CD14-positive monocyte (primary cell): ENCODE measurements at regions not wholly inside any gene's neighbourhood (a gene's known extent, or its start where the extent isn't known, plus 50 kb on each side); places are given as distances from the start of the nearest gene placed in this dataset.

Experiments used
- DNase-seq, 3 donors: peaks; one replicate each; pipeline ENCODE4 v3.0.0-alpha.2; 2011 to 2022
- H2AFZ ChIP-seq: 2 replicates; pipeline ENCODE4 v1.6.0; 2012; ENCODE audit warnings: mild to moderate bottlenecking, low read depth, low read length, inconsistent platforms; ENCODE audit not compliant: insufficient read depth, poor library complexity, severe bottlenecking
- H3K27ac ChIP-seq, 2 donors: 1 replicate in 1 of 2; 2 replicates in 1 of 2; pipeline ENCODE4 v1.5.1; 2012 to 2013; ENCODE audit warnings: low read length in 2 of 2, control low read depth in 1 of 2, inconsistent platforms in 1 of 2, low read depth in 1 of 2, mild to moderate bottlenecking in 1 of 2
- H3K27me3 ChIP-seq, 2 donors: one replicate each; pipeline versions ENCODE4 v1.6.0 to v1.6.1; 2011 to 2013; ENCODE audit warnings: low read length in 2 of 2; ENCODE audit not compliant: control insufficient read depth in 2 of 2, insufficient read depth in 2 of 2
- H3K36me3 ChIP-seq, 2 donors: replicated peaks in 1 of 2; 1 replicate in 1 of 2; 2 replicates in 1 of 2; pipeline versions ENCODE4 v1.5.1 to v1.6.1; 2012 to 2013; ENCODE audit warnings: low read length in 2 of 2, control low read depth in 1 of 2, inconsistent platforms in 1 of 2, mild to moderate bottlenecking in 1 of 2; ENCODE audit not compliant: insufficient read depth in 2 of 2, control insufficient read depth in 1 of 2
- H3K4me1 ChIP-seq, 2 donors: 1 replicate in 1 of 2; 2 replicates in 1 of 2; pipeline versions ENCODE4 v1.5.1 to v1.6.1; 2012 to 2013; ENCODE audit warnings: low read length in 2 of 2, control low read depth in 1 of 2, inconsistent platforms in 1 of 2, mild to moderate bottlenecking in 1 of 2, moderate library complexity in 1 of 2; ENCODE audit not compliant: insufficient read depth in 2 of 2, control insufficient read depth in 1 of 2
- H3K4me2 ChIP-seq: replicated peaks from 2 replicates; pipeline ENCODE3; 2012; ENCODE audit warnings: low read length, moderate library complexity, mild to moderate bottlenecking; ENCODE audit not compliant: poor library complexity, severe bottlenecking; ENCODE audit errors: extremely low read depth
- H3K4me3 ChIP-seq, 3 experiments: fragments of 200-600 bp in 1 of 3; sonication (generic) in 1 of 3; replicated peaks in 1 of 3; 1 replicate in 2 of 3; 2 replicates in 1 of 3; pipeline ENCODE4 v1.5.1; 2011 to 2013; ENCODE audit warnings: low read length in 3 of 3, mild to moderate bottlenecking in 3 of 3, control low read depth in 2 of 3, low read depth in 2 of 3, inconsistent platforms in 1 of 3, moderate library complexity in 1 of 3
- H3K79me2 ChIP-seq: 2 replicates; pipeline ENCODE4 v1.6.0; 2012; ENCODE audit warnings: mild to moderate bottlenecking, control low read depth, inconsistent platforms, low read length, moderate library complexity; ENCODE audit not compliant: insufficient read depth
- H3K9ac ChIP-seq: 2 replicates; pipeline ENCODE4 v1.6.0; 2017; ENCODE audit warnings: low read length, mild to moderate bottlenecking; ENCODE audit not compliant: insufficient read depth, poor library complexity, severe bottlenecking
- H3K9me3 ChIP-seq, 2 donors: replicated peaks in 1 of 2; 1 replicate in 1 of 2; 2 replicates in 1 of 2; pipeline versions ENCODE4 v1.5.1 to v1.6.1; 2012 to 2013; ENCODE audit warnings: low read length in 2 of 2, control low read depth in 1 of 2; ENCODE audit not compliant: control insufficient read depth in 1 of 2, insufficient read depth in 1 of 2
- H4K20me1 ChIP-seq: 2 replicates; pipeline ENCODE4 v1.6.0; 2012; ENCODE audit warnings: mild to moderate bottlenecking, low read length, control low read depth, moderate library complexity; ENCODE audit not compliant: insufficient read depth
- H3K27ac Mint-ChIP-seq, 7 donors: one replicate each; pipeline ENCODE4 v1.8.0; 2020; ENCODE audit warnings: mild to moderate bottlenecking in 7 of 7, mixed read lengths in 7 of 7, moderate library complexity in 6 of 7, inconsistent platforms in 2 of 7
- H3K27me3 Mint-ChIP-seq, 3 donors: one replicate each; pipeline ENCODE4 v1.8.0; 2021 to 2022; ENCODE audit warnings: low read depth in 3 of 3, mild to moderate bottlenecking in 3 of 3, mixed read lengths in 3 of 3, moderate library complexity in 3 of 3, inconsistent platforms in 1 of 3
- H3K36me3 Mint-ChIP-seq, 2 donors: one replicate each; pipeline ENCODE4 v1.8.0; 2020; ENCODE audit warnings: mixed read lengths in 2 of 2, inconsistent platforms in 1 of 2, mild to moderate bottlenecking in 1 of 2
- H3K4me1 Mint-ChIP-seq: one replicate; pipeline ENCODE4 v1.8.0; 2020; ENCODE audit warnings: mild to moderate bottlenecking, mixed read lengths
- H3K4me3 Mint-ChIP-seq, 2 donors: one replicate each; pipeline ENCODE4 v1.8.0; 2020; ENCODE audit warnings: mild to moderate bottlenecking in 2 of 2, mixed read lengths in 2 of 2, moderate library complexity in 1 of 2
- H3K9me3 Mint-ChIP-seq, 7 donors: one replicate each; pipeline ENCODE4 v1.8.0; 2020 to 2022; ENCODE audit warnings: mixed read lengths in 7 of 7, mild to moderate bottlenecking in 6 of 7, moderate library complexity in 6 of 7, inconsistent platforms in 2 of 7
- WGBS: methylation state at CpG from one replicate; pipeline ENCODE4 v1.1.5; 2013; ENCODE audit warnings: missing lambda C conversion rate; ENCODE audit not compliant: insufficient coverage; 5-methylcytosine and 5-hydroxymethylcytosine counted together
- intact Hi-C, 2 donors: fragments of 100-400 bp; cut with micrococcal nuclease; formaldehyde crosslinking; loops; one replicate each; pipeline versions ENCODE4 v1.15.0 to v1.15.1; 2023
- TF ChIP-seq, protein P1 (sequence below): fragments of 200-600 bp; IDR thresholded peaks from one replicate; pipeline ENCODE4 v1.8.0; 2022; ENCODE audit warnings: antibody characterized with exemption, mild to moderate bottlenecking

GRCh38 chr15:97837896-97838295 lies 122.6 kb upstream of the ARRDC4 start:
- H4K20me1 ChIP-seq: no peaks in the 10 kb centered on the region
- no peaks in the 10 kb centered on the region for H3K79me2 ChIP-seq
- WGBS: 82% methylated on average over 3 of the region's 5 CpGs
- H3K27ac Mint-ChIP-seq: peak overlapping the region in 1 of 7 donors; percentile 16
- no peaks in the 10 kb centered on the region for H3K36me3 Mint-ChIP-seq
- H3K4me1 Mint-ChIP-seq: no peaks in the 10 kb centered on the region
- peaks cover 0 to 3% (median 0%) of the 10 kb centered on the region in 3 donors for H3K27me3 Mint-ChIP-seq
- intact Hi-C loops: no loop called here
- no peaks in the 10 kb centered on the region for H3K36me3 ChIP-seq
- TF ChIP-seq, protein P1, sequence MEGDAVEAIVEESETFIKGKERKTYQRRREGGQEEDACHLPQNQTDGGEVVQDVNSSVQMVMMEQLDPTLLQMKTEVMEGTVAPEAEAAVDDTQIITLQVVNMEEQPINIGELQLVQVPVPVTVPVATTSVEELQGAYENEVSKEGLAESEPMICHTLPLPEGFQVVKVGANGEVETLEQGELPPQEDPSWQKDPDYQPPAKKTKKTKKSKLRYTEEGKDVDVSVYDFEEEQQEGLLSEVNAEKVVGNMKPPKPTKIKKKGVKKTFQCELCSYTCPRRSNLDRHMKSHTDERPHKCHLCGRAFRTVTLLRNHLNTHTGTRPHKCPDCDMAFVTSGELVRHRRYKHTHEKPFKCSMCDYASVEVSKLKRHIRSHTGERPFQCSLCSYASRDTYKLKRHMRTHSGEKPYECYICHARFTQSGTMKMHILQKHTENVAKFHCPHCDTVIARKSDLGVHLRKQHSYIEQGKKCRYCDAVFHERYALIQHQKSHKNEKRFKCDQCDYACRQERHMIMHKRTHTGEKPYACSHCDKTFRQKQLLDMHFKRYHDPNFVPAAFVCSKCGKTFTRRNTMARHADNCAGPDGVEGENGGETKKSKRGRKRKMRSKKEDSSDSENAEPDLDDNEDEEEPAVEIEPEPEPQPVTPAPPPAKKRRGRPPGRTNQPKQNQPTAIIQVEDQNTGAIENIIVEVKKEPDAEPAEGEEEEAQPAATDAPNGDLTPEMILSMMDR: no peak
- no peak overlapping the region for H3K9ac ChIP-seq
- no peak for DNase-seq
- H2AFZ ChIP-seq: no peak overlapping the region
- no peak overlapping the region for H3K4me2 ChIP-seq
- H3K4me3 ChIP-seq: no peak overlapping the region
- H3K9me3 Mint-ChIP-seq: peaks cover 0 to 7% (median 4%) of the 10 kb centered on the region in 7 donors
- no peak overlapping the region for H3K4me3 Mint-ChIP-seq
- no peaks in the 10 kb centered on the region for H3K4me1 ChIP-seq
- H3K27ac ChIP-seq: no peak overlapping the region
- H3K27me3 ChIP-seq: no peaks in the 10 kb centered on the region
- H3K9me3 ChIP-seq: peaks cover 0 to 3% of the 10 kb centered on the region in 2 donors

DNA sequence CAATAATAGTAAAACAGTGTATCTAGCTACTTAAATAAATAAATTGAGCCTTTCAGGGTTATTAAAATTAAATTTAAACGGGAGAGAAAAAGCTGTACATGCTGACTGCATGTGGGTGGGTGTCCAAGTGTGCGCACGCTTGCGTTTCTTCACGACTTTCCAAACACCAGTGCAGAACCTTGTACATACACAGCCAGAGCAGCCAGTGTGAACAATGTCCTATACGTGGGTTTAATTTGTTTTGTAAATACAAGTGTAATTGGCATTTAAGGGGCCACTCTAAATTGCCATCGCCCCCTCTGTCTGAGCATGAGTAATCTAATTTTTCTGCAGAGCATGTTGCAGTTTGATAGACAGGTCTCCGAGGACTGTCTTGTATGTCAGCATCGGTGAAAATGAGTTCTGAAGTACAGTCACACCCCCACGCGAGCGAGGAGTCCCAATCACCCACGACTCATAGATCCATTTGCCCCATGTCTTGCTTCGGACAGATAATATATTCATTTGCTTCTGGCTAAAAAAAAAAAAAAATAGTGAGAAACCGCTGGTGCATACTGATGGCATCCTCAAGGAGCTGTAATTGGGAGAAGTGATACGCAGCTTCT lies 121.8 kb upstream of the ARRDC4 start:
- Mint-ChIP-seq H3K9me3 (peaks cover 0 to 6% (median 3%) of the 10 kb centered on the region in 7 donors), H3K36me3 (no peaks in the 10 kb centered on the region), H3K4me3 (no peak overlapping the region), H3K4me1 (no peaks in the 10 kb centered on the region), H3K27me3 (peaks cover 0 to 3% (median 0%) of the 10 kb centered on the region in 3 donors), H3K27ac (no peak overlapping the region)
- Histone ChIP-seq H3K4me3 (no peak overlapping the region), H3K9ac (no peak overlapping the region), H3K4me1 (no peaks in the 10 kb centered on the region), H3K27me3 (no peaks in the 10 kb centered on the region), H3K36me3 (no peaks in the 10 kb centered on the region), H2AFZ (no peak overlapping the region), H3K4me2 (no peak overlapping the region), H4K20me1 (no peaks in the 10 kb centered on the region), H3K27ac (no peak overlapping the region), H3K9me3 (peaks cover 0 to 3% of the 10 kb centered on the region in 2 donors), H3K79me2 (no peaks in the 10 kb centered on the region)
- intact Hi-C loops: no loop called here
- TF ChIP-seq, protein P1: no peak
- no peak for DNase-seq
- 94% methylated on average over 5 of the region's 16 CpGs for WGBS
